ENCODE measurements at regions not wholly inside any gene's neighbourhood (a gene's known extent, or its start where the extent isn't known, plus 50 kb on each side); places are given as distances from the start of the nearest gene placed in this dataset.

DNA sequence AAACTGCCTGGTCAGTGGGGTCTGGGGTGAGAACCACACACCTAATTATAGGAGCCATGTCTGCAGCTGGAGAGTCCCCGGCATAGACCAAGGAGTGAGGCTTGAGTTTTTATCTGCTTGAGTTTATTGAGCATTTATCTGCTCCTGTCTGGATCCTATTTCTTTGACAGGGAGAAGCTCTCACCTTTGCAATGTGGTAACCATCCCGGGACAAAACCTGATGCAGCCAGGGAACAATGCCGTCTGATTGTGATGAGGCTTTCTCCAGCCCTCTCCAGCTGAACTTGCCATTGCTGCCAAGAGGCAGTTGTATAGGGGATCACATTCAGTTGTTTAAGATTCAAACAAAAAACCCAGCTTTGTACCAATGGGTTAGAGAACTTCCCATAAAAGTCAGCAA, 324.4 kb downstream of the TSN start (continued):
- no peak for TF ChIP-seq ZNF701 (tag by site-specific recombination; IDR thresholded peaks at IDR 0.05)

DNA sequence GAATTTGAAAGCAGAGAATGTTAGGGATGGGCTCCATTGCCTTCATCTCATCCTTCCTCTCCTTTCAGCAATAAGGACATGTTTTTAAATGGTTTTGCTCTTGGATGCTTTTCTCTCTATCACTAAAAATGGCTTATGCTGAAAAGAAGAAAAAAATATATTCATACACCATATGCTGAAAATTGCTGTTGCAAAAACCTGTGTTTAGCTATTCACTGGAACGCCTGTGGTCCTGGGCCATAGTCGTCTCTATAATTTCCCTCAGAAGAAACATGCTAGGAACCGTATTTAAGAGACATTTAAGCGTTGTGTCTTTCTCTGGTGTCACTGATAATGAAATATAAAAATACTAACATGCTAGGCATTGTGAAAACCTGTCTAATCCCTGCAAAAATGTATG, 324.9 kb downstream of the TSN start:
- H3K4me3 ChIP-seq (ENCODE audit: low read depth, low read length), result no peak overlapping the region
- ChIA-PET CTCF (interaction anchor here (0.6 to 1.0 kb wide), 2 partner anchors 14 to 289 kb away, joined by 3 read pairs; no protein-coding TSS in a partner anchor), POLR2A (no interaction called here)
- H3K36me3 ChIP-seq (ENCODE audit: control insufficient read depth in 2 of 2, insufficient read depth in 1 of 2, low read length in 2 of 2), result no peaks in the 10 kb centered on the region
- H3K4me1 ChIP-seq (ENCODE audit: control insufficient read depth, insufficient read depth, low read length), result no peaks in the 10 kb centered on the region
- no peaks in the 10 kb centered on the region for H3K9me3 ChIP-seq (ENCODE audit: control insufficient read depth, insufficient read depth, low read depth, low read length)
- H3K27ac ChIP-seq (ENCODE audit: extremely low read depth, low read depth, low read length), result no peak overlapping the region
- TF ChIP-seq ZFP41 (tag by site-specific recombination; IDR thresholded peaks at IDR 0.05; ENCODE audit: borderline replicate concordance), result no peak
- TF ChIP-seq ZSCAN30 (tag by site-specific recombination; IDR thresholded peaks at IDR 0.05), result no peak
- TF ChIP-seq ZNF621 (tag by site-specific recombination; IDR thresholded peaks at IDR 0.05), result no peak
- TF ChIP-seq ZNF114 (tag by site-specific recombination; IDR thresholded peaks at IDR 0.05), result no peak
- no peak for TF ChIP-seq KLF7 (tag by site-specific recombination; IDR thresholded peaks at IDR 0.05; ENCODE audit: borderline replicate concordance)
- TF ChIP-seq, protein P1, sequence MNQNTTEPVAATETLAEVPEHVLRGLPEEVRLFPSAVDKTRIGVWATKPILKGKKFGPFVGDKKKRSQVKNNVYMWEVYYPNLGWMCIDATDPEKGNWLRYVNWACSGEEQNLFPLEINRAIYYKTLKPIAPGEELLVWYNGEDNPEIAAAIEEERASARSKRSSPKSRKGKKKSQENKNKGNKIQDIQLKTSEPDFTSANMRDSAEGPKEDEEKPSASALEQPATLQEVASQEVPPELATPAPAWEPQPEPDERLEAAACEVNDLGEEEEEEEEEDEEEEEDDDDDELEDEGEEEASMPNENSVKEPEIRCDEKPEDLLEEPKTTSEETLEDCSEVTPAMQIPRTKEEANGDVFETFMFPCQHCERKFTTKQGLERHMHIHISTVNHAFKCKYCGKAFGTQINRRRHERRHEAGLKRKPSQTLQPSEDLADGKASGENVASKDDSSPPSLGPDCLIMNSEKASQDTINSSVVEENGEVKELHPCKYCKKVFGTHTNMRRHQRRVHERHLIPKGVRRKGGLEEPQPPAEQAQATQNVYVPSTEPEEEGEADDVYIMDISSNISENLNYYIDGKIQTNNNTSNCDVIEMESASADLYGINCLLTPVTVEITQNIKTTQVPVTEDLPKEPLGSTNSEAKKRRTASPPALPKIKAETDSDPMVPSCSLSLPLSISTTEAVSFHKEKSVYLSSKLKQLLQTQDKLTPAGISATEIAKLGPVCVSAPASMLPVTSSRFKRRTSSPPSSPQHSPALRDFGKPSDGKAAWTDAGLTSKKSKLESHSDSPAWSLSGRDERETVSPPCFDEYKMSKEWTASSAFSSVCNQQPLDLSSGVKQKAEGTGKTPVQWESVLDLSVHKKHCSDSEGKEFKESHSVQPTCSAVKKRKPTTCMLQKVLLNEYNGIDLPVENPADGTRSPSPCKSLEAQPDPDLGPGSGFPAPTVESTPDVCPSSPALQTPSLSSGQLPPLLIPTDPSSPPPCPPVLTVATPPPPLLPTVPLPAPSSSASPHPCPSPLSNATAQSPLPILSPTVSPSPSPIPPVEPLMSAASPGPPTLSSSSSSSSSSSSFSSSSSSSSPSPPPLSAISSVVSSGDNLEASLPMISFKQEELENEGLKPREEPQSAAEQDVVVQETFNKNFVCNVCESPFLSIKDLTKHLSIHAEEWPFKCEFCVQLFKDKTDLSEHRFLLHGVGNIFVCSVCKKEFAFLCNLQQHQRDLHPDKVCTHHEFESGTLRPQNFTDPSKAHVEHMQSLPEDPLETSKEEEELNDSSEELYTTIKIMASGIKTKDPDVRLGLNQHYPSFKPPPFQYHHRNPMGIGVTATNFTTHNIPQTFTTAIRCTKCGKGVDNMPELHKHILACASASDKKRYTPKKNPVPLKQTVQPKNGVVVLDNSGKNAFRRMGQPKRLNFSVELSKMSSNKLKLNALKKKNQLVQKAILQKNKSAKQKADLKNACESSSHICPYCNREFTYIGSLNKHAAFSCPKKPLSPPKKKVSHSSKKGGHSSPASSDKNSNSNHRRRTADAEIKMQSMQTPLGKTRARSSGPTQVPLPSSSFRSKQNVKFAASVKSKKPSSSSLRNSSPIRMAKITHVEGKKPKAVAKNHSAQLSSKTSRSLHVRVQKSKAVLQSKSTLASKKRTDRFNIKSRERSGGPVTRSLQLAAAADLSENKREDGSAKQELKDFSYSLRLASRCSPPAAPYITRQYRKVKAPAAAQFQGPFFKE (tag by site-specific recombination; IDR thresholded peaks at IDR 0.05; ENCODE audit: borderline replicate concordance), result no peak
- TF ChIP-seq, protein P2, sequence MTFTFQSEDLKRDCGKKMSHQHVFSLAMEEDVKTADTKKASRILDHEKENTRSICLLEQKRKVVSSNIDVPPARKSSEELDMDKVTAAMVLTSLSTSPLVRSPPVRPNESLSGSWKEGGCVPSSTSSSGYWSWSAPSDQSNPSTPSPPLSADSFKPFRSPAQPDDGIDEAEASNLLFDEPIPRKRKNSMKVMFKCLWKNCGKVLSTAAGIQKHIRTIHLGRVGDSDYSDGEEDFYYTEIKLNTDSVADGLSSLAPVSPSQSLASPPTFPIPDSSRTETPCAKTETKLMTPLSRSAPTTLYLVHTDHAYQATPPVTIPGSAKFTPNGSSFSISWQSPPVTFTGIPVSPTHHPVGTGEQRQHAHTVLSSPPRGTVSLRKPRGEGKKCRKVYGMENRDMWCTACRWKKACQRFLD (tag by site-specific recombination; IDR thresholded peaks at IDR 0.05), result no peak
- no peak for TF ChIP-seq ZIC2 (tag by site-specific recombination; IDR thresholded peaks at IDR 0.05)
- TF ChIP-seq ZNF140 (tag by site-specific recombination; IDR thresholded peaks at IDR 0.05), result no peak
- TF ChIP-seq, protein P3, sequence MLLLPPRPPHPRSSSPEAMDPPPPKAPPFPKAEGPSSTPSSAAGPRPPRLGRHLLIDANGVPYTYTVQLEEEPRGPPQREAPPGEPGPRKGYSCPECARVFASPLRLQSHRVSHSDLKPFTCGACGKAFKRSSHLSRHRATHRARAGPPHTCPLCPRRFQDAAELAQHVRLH (tag by site-specific recombination; IDR thresholded peaks at IDR 0.05), result no peak
- TF ChIP-seq, protein P4, sequence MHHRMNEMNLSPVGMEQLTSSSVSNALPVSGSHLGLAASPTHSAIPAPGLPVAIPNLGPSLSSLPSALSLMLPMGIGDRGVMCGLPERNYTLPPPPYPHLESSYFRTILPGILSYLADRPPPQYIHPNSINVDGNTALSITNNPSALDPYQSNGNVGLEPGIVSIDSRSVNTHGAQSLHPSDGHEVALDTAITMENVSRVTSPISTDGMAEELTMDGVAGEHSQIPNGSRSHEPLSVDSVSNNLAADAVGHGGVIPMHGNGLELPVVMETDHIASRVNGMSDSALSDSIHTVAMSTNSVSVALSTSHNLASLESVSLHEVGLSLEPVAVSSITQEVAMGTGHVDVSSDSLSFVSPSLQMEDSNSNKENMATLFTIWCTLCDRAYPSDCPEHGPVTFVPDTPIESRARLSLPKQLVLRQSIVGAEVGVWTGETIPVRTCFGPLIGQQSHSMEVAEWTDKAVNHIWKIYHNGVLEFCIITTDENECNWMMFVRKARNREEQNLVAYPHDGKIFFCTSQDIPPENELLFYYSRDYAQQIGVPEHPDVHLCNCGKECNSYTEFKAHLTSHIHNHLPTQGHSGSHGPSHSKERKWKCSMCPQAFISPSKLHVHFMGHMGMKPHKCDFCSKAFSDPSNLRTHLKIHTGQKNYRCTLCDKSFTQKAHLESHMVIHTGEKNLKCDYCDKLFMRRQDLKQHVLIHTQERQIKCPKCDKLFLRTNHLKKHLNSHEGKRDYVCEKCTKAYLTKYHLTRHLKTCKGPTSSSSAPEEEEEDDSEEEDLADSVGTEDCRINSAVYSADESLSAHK (tag by site-specific recombination; IDR thresholded peaks at IDR 0.05), result no peak
- TF ChIP-seq ZNF404 (tag by site-specific recombination; IDR thresholded peaks at IDR 0.05), result no peak
- no peak for TF ChIP-seq ZNF366 (tag by site-specific recombination; conservative IDR thresholded peaks at IDR 0.05)
- TF ChIP-seq KLF9 (tag by site-specific recombination; IDR thresholded peaks at IDR 0.05; ENCODE audit: low read depth), result no peak
- TF ChIP-seq MZF1 (tag by site-specific recombination; IDR thresholded peaks at IDR 0.05; ENCODE audit: borderline replicate concordance), result no peak
- TF ChIP-seq ZNF121 (tag by site-specific recombination; IDR thresholded peaks at IDR 0.05), result no peak
